Pancreas (tissue), 10 donors: ENCODE measurements at regions not wholly inside any gene's neighbourhood (a gene's known extent, or its start where the extent isn't known, plus 50 kb on each side); places are given as distances from the start of the nearest gene placed in this dataset.
A peak's percentile ranks its signal among the peaks of the same experiment; 100 is the strongest.

Source experiments
- ATAC-seq, 4 donors: fragments of 200-7000 bp; cut with Tn5 transposase; one replicate each; pipeline versions ENCODE4 v1.8.0 to v1.9.1; 2020; ENCODE audit warnings: mild to moderate bottlenecking in 4 of 4, moderate library complexity in 4 of 4
- DNase-seq, 6 donors: peaks; one replicate each; pipeline ENCODE4 v3.0.0-alpha.2; 2020
- FAIRE-seq: peaks from 2 replicates; lab custom pipeline; 2012; peaks lifted over from hg19 to GRCh38; lab: Jason Lieb, UNC
- H3K27ac ChIP-seq, 4 donors: fragments of 200-600 bp; sonication (generic); 1 replicate in 3 of 4; 2 replicates in 1 of 4; pipeline versions ENCODE4 v1.5.0 to v1.8.0; 2020
- H3K27me3 ChIP-seq, 4 donors: fragments of 200-600 bp; one replicate each; pipeline ENCODE4 v1.8.0; 2021
- H3K36me3 ChIP-seq, 3 donors: fragments of 200-600 bp; sonication (generic) in 1 of 3; one replicate each; pipeline versions ENCODE4 v1.5.0 to v1.8.0; 2020 to 2021
- H3K4me1 ChIP-seq, 3 donors: fragments of 200-600 bp; one replicate each; pipeline ENCODE4 v1.8.0; 2021
- H3K4me3 ChIP-seq, 4 donors: fragments of 200-600 bp; sonication (generic) in 2 of 4; one replicate each; pipeline versions ENCODE4 v1.5.0 to v1.8.0; 2020 to 2021
- H3K9me3 ChIP-seq, 4 donors: fragments of 200-600 bp; one replicate each; pipeline ENCODE4 v1.8.0; 2021
- WGBS, 2 donors: extraction: QIAGEN DNeasy Blood & Tissue Kit; methylation state at CpG; one replicate each; pipeline ENCODE4 v1.1.7; 2013; 5-methylcytosine and 5-hydroxymethylcytosine counted together
- intact Hi-C, 3 donors: fragments of 100-400 bp; cut with DNase I; formaldehyde crosslinking; loops; one replicate each; pipeline versions ENCODE4 v1.11.1 to v1.14.2; 2022
- TF ChIP-seq, protein P1 (sequence below), 4 donors: fragments of 200-600 bp; sonication (generic) in 3 of 4; IDR thresholded peaks; one replicate each; pipeline versions ENCODE4 v1.5.0 to v1.8.0; 2021; ENCODE audit warnings: antibody characterized with exemption in 4 of 4
- donor health status: healthy with polysubstance abuse.
- donor health status: DM: no; HTN: no; CAD: no; lungs with moderate emphysema.
- donor health status: DM: no; HTN: no; CAD: no.
- donor health status: control.
- donor health status: control.
- donor health status: Bipolar disorder and iron deficiency.
- donor health status: DM: yes; HTN: yes; CAD: no.
- donor health status: DM: no; HTN: no; CAD: no.
- donor health status: DM: no; HTN: no; CAD: no.
- donor health status: DM: yes; HTN: yes; CAD: no.

DNA sequence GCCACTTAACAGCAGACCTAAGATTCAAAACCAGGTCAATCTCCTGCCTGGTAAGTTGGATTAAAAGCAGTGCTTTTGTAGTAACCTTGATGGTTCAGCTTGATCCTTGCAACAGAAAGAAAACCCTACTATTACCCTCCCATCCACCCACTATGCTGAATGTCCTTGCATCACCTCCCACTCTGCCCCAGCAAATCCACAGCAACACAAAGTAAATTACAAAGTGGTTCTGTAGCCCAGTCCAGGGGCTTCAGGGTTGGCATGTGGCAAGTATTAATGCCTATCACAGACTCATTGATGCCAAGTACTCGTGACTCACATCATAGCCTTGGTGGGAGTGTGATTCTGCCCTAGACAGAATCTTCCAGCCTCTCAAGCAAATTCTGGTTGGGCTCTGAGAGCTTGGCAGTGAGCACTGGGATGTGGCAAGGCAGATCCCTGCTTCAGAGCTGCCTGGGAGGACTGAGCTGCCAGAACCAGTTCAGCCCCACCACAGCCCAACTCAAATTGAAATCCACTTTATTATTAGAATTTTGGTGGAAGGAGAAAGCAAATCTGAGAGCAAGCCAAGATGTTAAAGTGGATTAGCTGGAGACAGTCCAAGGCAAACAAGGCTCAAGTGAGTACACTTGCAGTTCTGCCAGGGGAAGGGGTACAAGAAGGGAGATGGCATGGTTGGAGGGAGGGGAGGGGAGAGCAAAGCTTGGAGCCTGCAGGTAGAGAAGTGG is 225.8 kb upstream of the UMPS start:
- Histone ChIP-seq H3K4me1 (peaks cover 0 to 6% (median 4%) of the 10 kb centered on the region in 3 donors), H3K27me3 (no peaks in the 10 kb centered on the region), H3K27ac (no peak overlapping the region), H3K9me3 (no peaks in the 10 kb centered on the region), H3K4me3 (no peak overlapping the region), H3K36me3 (no peaks in the 10 kb centered on the region)
- TF ChIP-seq, protein P1, sequence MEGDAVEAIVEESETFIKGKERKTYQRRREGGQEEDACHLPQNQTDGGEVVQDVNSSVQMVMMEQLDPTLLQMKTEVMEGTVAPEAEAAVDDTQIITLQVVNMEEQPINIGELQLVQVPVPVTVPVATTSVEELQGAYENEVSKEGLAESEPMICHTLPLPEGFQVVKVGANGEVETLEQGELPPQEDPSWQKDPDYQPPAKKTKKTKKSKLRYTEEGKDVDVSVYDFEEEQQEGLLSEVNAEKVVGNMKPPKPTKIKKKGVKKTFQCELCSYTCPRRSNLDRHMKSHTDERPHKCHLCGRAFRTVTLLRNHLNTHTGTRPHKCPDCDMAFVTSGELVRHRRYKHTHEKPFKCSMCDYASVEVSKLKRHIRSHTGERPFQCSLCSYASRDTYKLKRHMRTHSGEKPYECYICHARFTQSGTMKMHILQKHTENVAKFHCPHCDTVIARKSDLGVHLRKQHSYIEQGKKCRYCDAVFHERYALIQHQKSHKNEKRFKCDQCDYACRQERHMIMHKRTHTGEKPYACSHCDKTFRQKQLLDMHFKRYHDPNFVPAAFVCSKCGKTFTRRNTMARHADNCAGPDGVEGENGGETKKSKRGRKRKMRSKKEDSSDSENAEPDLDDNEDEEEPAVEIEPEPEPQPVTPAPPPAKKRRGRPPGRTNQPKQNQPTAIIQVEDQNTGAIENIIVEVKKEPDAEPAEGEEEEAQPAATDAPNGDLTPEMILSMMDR (IDR thresholded peaks at IDR 0.05): no peak
- WGBS, 2 donors: 25 to 27% methylated on average over 1 of the region's 1 CpG
- DNase-seq (peak in 3 of 6 donors; percentile 21 to 58 (median 27)), FAIRE-seq (no peak), ATAC-seq (peak; percentile 43 to 76 (median 73))
- intact Hi-C loops: no loop called here

DNA sequence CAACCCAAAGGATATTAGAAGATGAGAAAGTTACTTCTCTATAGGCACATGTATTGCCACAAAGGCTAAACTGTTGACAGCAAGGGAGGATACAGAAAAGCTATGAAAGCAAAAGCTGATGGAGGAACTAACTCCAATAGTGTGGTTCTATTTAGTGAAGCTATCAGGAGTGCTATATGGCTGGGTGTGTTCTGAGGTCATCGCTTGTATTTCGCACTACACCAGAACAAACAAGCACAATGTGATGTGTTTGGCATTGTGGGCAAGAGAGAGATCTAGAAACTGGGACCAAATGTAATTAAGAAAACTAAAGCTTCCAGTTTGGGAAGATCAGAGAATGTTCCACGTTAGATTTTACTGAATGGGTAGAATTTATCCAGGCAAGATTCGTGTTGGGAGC is 220.4 kb upstream of the UMPS start:
- intact Hi-C loops: no loop called here
- FAIRE-seq (no peak), ATAC-seq (no peak), DNase-seq (no peak)
- Histone ChIP-seq H3K4me1 (peaks cover 2 to 5% (median 5%) of the 10 kb centered on the region in 3 donors), H3K27me3 (no peaks in the 10 kb centered on the region), H3K4me3 (no peak overlapping the region), H3K9me3 (no peaks in the 10 kb centered on the region), H3K36me3 (no peaks in the 10 kb centered on the region), H3K27ac (no peak overlapping the region)
- TF ChIP-seq, protein P1 (IDR thresholded peaks at IDR 0.05): no peak
- WGBS, 2 donors: 89 to 95% methylated on average over 4 of the region's 4 CpGs

DNA sequence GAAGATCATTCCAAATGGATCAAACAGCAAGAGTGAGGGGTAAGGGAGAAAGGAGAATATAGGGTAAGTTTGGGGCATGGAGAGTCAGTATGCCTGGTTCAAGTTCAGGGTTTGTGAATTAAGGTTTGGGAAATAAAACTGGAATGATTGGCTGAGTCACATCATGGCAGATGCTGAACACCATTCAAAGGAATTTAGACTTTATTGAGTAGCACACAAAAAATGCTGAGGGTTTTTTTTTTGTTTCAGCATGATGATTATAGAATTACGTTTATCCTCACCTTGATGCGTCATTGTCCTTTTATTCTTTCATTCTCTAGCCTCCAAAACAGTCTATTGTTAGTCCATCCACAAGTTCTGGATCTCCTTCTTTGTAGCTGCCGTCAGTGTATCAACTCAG is 220.0 kb upstream of the UMPS start:
- no peak overlapping the region for H3K27ac ChIP-seq
- no peaks in the 10 kb centered on the region for H3K36me3 ChIP-seq
- DNase-seq (no peak), FAIRE-seq (no peak), ATAC-seq (no peak)
- H3K9me3 ChIP-seq: no peaks in the 10 kb centered on the region
- no peak overlapping the region for H3K4me3 ChIP-seq
- 89 to 96% methylated on average over 3 of the region's 3 CpGs for WGBS, 2 donors
- no peaks in the 10 kb centered on the region for H3K27me3 ChIP-seq
- intact Hi-C loops: no loop called here
- TF ChIP-seq, protein P1 (IDR thresholded peaks at IDR 0.05): no peak
- peaks cover 0 to 5% (median 5%) of the 10 kb centered on the region in 3 donors for H3K4me1 ChIP-seq

DNA sequence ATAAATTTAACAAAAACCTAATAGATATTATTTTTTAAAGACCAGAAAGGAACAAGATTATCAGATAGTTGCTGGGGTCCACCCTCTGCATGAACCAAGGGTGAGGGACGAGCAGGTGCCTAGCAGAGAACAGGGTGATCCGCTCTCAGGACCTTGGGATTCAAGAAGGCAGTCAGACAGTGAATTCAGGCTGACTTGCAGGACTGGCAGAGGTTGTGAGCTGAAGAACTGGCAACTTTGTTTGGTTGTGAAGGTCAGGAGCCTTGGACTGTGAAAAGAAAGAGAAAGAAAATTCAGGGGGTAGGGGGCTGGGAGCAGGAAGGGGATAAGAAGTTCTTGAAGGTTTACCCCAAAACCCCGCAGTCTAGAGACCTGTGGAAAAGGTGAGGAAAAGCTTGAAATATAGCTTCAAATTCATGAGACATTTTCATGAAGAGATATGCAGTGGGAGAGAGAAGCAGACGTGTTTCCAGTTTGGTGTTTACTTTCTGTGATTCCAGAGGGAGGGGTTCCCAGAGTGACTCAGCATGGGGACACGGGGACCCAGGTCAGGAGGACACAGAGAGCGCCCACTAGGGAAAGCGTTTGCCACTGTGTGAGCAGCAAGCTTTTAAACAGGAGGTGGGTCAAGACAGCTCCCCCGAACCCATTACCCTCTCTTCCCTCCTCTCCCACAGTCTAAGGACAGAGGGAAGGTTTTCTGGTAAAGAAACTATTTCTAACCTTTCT is 217.2 kb upstream of the UMPS start:
- peak in 3 of 6 donors; percentile 12 to 38 (median 23) for DNase-seq
- H3K27me3 ChIP-seq: no peaks in the 10 kb centered on the region
- peak overlapping the region in 1 of 4 donors; percentile 11 for H3K4me3 ChIP-seq
- peaks cover 0 to 5% (median 5%) of the 10 kb centered on the region in 3 donors for H3K4me1 ChIP-seq
- H3K9me3 ChIP-seq: no peaks in the 10 kb centered on the region
- no peak overlapping the region for H3K27ac ChIP-seq
- WGBS, 2 donors: 40 to 41% methylated on average over 8 of the region's 8 CpGs
- TF ChIP-seq, protein P1 (IDR thresholded peaks at IDR 0.05): no peak
- ATAC-seq: peak; percentile 66 to 97 (median 75)
- FAIRE-seq: no peak
- H3K36me3 ChIP-seq: no peaks in the 10 kb centered on the region
- intact Hi-C loops: no loop called here
